ENCODE measurements at regions not wholly inside any gene's neighbourhood (a gene's known extent, or its start where the extent isn't known, plus 50 kb on each side); places are given as distances from the start of the nearest gene placed in this dataset.

- H3K27me3 ChIP-seq (ENCODE audit: control insufficient read depth, insufficient read depth, low read length): no peaks in the 10 kb centered on the region
- ChIA-PET CTCF (no interaction called here), POLR2A (interaction anchor here (0.6 kb wide), 1 partner anchor 24 kb away, joined by 4 read pairs; no protein-coding TSS in a partner anchor)
- H3K4me3 ChIP-seq (ENCODE audit: low read depth, low read length): no peak overlapping the region
- DNase-seq (ENCODE audit: low read depth): no peak
- no peaks in the 10 kb centered on the region for H3K36me3 ChIP-seq (ENCODE audit: control insufficient read depth, insufficient read depth, low read length)
- TF ChIP-seq CTCF (IDR thresholded peaks at IDR 0.05; ENCODE audit: insufficient read depth, low read depth, low read length): no peak
Observed at GRCh38 chr12:58068706-58069105, 127.3 kb downstream of the ATP23 start.

GRCh38 chr12:58069268-58069963, 128.0 kb downstream of the ATP23 start:
- H3K36me3 ChIP-seq (ENCODE audit: control insufficient read depth, insufficient read depth, low read length): no peaks in the 10 kb centered on the region
- ChIA-PET POLR2A (interaction anchor here (0.6 kb wide), 1 partner anchor 25 kb away, joined by 4 read pairs; no protein-coding TSS in a partner anchor), CTCF (no interaction called here)
- H3K27me3 ChIP-seq (ENCODE audit: control insufficient read depth, insufficient read depth, low read length): no peaks in the 10 kb centered on the region
- DNase-seq (ENCODE audit: low read depth): peak; percentile 46
- TF ChIP-seq CTCF (IDR thresholded peaks at IDR 0.05; ENCODE audit: insufficient read depth, low read depth, low read length): no peak
- H3K4me3 ChIP-seq (ENCODE audit: low read depth, low read length): no peak overlapping the region

GRCh38 chr12:58071994-58072393, 130.6 kb downstream of the ATP23 start:
- ChIA-PET POLR2A (no interaction called here), CTCF (no interaction called here)
- no peak overlapping the region for H3K4me3 ChIP-seq (ENCODE audit: low read depth, low read length)

GRCh38 chr12:58074259-58074658, 132.9 kb downstream of the ATP23 start:
- POLR2A ChIA-PET: no interaction called here
- TF ChIP-seq CTCF (IDR thresholded peaks at IDR 0.05; ENCODE audit: insufficient read depth, low read depth, low read length): no peak
- no peak overlapping the region for H3K4me3 ChIP-seq (ENCODE audit: low read depth, low read length)
- CTCF ChIA-PET: no interaction called here
- H3K27me3 ChIP-seq (ENCODE audit: control insufficient read depth, insufficient read depth, low read length): no peaks in the 10 kb centered on the region
- no peak for DNase-seq (ENCODE audit: low read depth)
- no peaks in the 10 kb centered on the region for H3K36me3 ChIP-seq (ENCODE audit: control insufficient read depth, insufficient read depth, low read length)

More at GRCh38 chr12:58071994-58072393, 130.6 kb downstream of the ATP23 start:
- Histone ChIP-seq H3K36me3 (ENCODE audit: control insufficient read depth, insufficient read depth, low read length) (no peaks in the 10 kb centered on the region), H3K27me3 (ENCODE audit: control insufficient read depth, insufficient read depth, low read length) (no peaks in the 10 kb centered on the region)
- DNase-seq (ENCODE audit: low read depth): no peak
- TF ChIP-seq CTCF (IDR thresholded peaks at IDR 0.05; ENCODE audit: insufficient read depth, low read depth, low read length): no peak

GRCh38 chr12:58079806-58080205, 138.4 kb downstream of the ATP23 start:
- ChIA-PET CTCF (no interaction called here), POLR2A (no interaction called here)
- no peaks in the 10 kb centered on the region; the same call in 1 of the 2 replicates for H3K27me3 ChIP-seq (ENCODE audit: control insufficient read depth, insufficient read depth, low read length)
- no peak for TF ChIP-seq CTCF (IDR thresholded peaks at IDR 0.05; ENCODE audit: insufficient read depth, low read depth, low read length)
- no peak for DNase-seq (ENCODE audit: low read depth)
- no peak overlapping the region for H3K4me3 ChIP-seq (ENCODE audit: low read depth, low read length)
- no peaks in the 10 kb centered on the region for H3K36me3 ChIP-seq (ENCODE audit: control insufficient read depth, insufficient read depth, low read length)
